T-helper 2 cell treated with Interferon-gamma antibody and Interleukin-4, amounts not matched to agents 100 ng/mL and 5 ng/mL, for 36 hours (primary cell): ENCODE measurements at regions not wholly inside any gene's neighbourhood (a gene's known extent, or its start where the extent isn't known, plus 50 kb on each side); places are given as distances from the start of the nearest gene placed in this dataset.

Experiments used
- intact Hi-C: fragments of 100-400 bp; cut with micrococcal nuclease; formaldehyde crosslinking; loops from one replicate; pipeline ENCODE4 v1.15.1; 2023

DNA sequence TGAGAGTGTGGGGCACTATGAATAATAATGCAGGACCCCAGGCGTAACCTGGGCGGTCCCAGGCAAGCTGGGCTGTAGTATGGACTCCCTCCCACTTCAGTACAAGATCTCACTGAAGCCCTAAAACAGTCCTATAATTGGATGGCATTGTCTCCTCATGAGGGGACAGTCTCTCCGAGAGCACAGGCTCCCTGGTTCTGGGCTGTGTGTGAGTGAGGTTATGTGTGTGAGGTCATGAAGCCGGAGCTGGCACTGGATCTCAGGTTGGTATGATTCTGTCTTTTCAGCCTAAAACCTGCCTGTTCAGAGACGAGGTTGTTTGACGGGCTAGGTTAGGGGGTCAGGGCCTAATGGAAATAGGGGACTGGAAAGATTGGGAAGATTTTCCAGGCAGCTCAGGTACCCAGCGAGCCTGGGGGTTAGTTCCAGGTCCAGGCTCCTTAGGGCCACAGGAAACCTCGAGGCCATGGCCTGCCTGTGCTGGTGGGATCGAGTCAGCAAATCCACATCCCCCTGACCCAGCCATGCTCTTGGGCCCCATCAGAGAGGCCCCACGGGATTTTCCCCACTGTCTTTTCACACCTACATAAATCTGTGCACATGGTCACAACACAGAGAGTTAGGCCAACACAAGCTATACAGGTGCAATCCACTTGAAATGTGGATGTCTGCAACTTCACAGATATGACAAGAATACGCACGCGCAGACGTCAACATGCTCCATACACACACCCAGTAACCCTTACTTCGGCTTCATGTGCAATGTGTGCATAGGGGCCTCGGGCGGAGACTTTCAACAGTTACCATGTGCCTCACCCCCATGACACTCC, 94.8 kb downstream of the INHBB start:
- intact Hi-C loops, result no loop called here

DNA sequence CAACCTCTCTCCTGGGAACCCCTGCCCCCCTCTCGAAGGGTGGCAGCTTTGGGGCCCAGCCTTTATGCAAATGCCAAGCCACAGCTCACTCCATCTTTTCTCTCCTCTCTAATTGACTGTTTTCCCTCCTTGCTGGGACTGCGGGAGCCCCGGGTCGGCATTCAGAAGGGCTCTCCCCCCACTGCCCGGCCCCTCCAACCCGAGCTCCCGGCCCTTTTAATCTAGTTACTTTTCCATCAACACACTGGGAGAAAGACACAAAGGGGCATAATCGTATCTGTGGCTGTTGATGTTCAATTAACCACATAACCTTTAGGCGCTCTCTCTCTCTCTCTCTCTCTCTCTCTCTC, 95.4 kb downstream of the INHBB start:
- intact Hi-C loops, result no loop called here

DNA sequence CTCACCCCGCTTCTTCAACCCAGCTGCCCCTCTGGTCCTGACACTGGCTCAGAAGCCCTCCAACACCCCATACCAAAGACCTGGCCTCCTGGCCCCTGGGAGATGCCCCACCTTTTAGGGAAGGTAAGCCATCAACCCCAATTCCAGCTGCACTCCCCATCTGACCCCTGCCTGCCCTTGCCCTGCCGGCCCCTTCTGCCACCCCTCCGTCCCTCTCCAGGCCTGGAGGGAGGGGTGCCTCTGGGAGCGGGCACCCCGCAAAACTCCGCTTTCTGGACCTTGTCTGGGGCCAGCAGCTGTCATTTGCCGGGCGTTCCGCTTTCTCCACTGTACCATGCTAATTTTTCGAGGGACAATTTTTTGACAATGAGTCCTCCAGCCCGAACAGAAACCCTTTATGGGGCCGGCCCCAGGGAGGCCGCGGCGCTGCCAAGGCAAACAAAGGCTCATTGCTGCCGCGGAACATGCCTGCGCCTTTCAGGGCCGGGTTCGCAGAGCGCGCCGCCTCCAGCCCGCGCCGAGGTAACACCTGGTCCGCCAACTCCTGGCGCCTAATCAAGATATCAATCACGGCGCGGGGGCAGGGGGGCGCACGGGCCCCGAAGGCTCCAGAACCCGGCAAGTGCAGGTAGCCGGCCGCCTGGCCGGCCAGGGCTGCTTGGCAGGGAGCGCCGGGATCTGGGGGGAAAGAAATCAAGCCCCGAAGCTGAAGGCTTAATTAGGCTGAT, 96.0 kb downstream of the INHBB start:
- intact Hi-C loops, result no loop called here

DNA sequence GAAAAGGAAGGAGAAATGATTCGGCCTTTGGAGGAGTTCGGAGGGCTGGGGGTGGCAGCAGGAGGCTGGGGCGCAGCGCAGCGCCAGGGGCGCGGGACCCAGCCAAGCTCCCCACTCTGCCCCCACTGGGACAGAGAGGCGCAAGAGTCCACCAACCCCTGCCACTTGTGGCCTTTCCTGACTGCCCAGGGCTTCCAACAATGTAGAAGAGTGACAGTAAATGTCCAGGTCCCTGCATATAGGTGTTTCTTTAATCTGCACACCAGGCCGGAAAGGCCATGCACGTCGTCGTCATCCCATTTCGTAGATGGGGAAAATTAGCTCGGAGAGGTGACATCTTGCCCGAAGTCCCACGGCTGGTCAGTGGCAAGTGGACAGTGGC, 96.6 kb downstream of the INHBB start:
- intact Hi-C loops, result no loop called here

- intact Hi-C loops, result no loop called here
Observed at GRCh38 chr2:120442923-120443571, 97.1 kb downstream of the INHBB start.

GRCh38 chr2:120443946-120444345, 98.0 kb downstream of the INHBB start:
- intact Hi-C loops, result no loop called here

DNA sequence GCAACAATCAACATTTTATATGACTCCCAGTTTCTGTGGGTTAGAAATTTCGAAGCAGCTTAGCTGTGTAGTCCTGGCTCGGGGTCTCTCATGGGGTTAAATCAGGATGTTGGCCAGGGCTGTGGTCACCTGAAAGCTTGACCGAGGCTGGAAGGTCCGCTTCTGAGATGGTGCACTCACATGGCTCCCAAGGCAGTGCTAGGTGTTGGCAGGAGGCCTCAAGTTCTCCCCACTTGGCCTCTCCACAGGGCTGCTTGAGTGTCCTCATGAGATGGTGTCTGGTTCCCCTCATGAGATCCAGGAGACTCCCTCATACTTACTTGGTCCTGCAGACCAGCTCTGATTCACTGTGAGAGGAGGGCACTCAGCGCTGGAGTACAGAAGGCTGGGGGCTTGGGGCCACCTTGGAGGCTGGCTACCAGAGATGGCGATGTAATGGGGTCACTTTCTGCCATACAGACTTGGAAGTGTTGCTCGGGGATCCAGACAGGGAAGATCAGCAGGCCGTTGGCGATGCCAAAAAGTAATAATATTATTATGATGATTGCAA, 98.8 kb downstream of the INHBB start:
- intact Hi-C loops, result no loop called here

- intact Hi-C loops, result no loop called here
Observed at GRCh38 chr2:120445449-120446143, 99.7 kb downstream of the INHBB start.

DNA sequence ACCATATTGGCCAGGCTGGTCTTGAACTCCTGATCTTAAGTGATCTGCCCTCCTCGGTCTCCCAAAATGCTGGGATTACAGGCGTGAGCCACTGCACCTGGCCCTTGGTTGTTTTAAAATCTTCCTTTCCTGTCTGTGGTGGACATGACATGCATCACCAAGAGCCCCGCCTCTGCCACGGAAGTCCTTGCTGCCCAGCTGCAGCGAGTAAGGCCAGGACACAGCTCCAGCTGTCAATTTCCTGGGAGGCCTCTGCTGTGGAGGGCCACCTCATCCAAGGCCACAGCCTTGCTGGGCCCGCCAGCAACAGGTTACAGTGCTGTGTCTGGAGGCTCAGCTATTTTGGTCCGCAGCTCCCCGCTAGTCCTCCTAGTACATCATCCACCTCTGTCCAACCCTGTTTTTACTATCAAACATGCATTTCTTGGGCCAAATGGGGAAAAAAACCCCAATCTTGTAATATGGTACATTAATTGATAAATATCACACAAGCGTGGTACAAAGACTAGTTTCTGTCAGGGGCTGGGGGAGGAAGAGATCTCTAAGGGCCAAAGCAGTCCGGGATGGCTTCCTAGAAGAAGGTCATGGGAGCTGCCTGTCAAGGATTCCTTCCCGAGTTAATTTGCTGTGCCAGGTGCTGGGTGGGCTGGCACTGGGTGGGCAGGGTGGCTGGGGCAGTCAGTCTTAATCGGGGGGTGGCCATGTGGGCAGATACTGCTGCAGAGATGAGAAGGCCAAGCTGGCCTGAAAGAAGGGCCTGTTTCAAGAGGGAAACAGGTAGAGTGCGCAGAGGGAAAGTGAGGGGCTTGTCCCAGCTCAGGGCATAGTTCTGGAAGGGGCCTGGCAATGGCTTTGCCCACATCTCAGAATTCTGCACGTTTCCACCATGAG, 100.5 kb downstream of the INHBB start:
- intact Hi-C loops, result no loop called here

GRCh38 chr2:120447127-120447785, 101.3 kb downstream of the INHBB start:
- intact Hi-C loops, result no loop called here

DNA sequence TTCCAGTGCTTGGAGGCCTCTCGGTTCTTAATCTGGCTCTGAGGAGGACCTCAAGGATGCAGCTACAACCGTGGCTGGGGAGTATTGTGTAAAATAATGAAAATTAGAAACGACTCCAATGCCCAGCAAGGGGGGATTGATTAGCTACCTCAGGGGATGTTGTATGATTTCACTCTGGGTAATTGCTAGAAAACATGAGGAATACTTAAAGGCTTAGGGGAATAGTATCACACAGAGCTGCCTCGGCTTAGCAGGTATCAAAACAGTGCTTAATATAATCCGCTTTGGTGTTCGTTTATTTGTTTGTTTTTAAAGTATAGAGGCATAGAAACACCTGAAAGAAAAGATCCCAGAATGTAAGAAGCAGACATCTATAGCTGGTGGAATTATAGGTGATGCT, 102.5 kb downstream of the INHBB start:
- intact Hi-C loops, result no loop called here

GRCh38 chr2:120448961-120449810, 103.2 kb downstream of the INHBB start:
- intact Hi-C loops, result no loop called here

DNA sequence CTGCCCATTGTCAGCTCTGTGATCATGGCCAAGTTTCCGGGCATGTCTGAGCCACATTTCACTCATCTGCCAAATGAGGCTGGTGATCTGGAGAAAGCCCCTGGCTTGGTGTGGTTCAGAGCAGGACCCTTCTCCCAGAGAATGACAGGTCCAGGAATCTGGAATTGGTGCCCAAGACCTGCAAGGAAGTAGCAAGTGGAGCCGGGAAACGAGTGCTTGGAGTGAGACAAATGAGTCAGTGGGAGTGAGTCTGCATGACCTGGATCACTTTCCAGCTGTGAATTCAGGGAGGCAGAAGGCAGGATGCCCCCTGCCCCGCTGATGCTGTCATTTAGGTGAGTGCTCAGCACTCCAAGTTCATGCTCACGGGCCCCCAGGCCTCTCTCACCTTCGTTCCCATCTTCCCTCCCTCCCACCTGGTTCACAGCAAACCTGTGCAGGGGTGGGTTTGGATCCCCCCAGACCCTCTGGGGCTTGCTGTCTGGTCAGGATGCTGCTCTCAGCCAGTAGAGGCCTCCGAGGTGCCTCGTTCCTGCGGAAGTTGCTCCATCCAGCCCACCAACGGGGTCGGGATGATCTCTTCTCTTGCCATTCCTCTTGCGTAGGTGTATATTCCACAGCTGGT, 104.4 kb downstream of the INHBB start:
- intact Hi-C loops, result no loop called here

DNA sequence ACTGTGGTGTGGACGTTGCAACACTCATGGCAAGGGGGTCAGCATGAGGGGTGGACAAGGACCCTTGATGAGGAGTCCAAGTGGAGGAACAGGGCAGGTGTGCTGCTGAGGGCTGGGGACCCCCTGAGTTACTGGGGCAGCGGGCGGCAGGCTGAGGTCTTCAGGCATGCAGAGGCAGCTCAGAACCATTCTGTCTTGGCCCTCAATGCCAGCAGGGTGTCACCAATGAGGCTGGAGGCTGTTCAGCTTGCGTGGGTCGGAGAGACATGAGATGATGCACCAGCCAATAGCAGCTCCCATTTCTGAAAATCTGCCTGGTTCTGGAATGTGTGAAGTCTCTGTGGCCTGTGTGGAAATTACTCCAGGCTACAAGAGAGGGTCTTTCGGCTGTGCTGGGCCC, 105.4 kb downstream of the INHBB start:
- intact Hi-C loops, result no loop called here

- intact Hi-C loops, result no loop called here
Observed at GRCh38 chr2:120452131-120452530, 106.2 kb downstream of the INHBB start.

DNA sequence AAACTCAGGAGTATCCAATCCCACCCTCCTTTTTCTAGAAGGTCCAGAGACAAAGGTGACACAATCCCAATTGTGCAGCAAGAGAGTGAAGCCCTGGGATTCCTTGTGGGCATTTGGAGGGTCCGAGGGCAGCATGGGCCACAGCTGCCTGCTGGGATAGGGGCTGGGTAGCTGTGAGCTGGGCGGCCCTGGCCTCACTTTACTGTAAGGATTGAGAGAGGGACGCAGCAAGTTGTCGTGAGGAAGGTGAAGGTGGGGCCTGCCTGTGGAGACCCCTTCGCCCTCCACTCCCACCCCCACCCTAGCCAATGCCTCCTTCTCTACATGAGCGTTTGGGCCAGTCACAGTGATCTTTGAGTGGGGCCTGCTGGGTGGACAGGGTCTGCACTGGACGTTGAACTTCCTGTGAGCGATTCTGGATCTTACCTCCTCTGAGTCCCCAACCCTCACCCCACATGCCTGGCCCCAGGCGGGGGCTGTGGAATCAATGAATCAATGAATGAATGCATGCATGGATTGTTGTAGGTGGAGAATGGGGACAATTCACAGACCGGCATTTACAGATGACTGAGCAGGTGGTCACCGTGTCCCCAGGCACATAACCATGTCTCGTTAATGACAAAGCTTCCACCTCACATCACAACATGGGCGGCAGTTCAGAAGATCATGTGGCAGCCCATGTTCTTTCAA, 107.2 kb downstream of the INHBB start:
- intact Hi-C loops, result no loop called here

DNA sequence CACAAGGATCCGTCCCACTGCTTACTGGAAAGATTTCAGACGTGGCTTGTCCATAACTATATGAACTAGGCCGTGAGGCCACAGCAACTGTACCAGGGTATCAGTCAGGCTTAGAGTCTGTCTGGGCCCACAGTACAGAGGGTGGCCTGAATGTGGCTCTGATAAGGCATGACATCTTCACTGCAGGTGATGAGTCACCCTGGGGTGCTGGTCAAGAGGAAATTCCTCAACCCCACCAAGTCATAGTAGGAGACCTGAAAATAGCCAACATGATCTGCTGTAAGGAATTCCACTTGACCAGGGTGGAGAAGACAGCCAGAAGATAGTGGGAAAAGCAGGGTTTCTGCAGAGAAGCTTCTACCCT, 107.7 kb downstream of the INHBB start:
- intact Hi-C loops, result no loop called here
